ENCODE measurements at regions not wholly inside any gene's neighbourhood (a gene's known extent, or its start where the extent isn't known, plus 50 kb on each side); places are given as distances from the start of the nearest gene placed in this dataset.

DNA sequence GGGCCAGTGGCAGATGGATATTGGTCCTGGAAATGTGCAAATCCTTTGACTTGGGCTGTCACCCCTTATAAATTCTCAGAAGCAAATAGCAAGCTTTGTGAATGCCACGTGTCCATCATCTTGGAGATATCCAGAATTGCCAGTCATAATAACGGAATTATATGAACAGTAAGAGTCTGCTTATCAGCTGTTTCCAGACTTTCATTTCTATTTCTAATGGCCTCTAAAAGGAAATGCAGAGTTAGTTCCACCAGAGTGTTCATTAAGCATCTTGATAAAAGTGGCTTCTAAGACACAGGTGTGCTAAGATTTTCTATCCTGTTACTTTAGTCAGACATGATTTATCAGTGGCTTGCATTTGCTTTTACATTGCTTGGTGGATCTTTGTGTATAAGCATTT lies 87.4 kb downstream of the RAMP3 start:
- Histone ChIP-seq H3K4me3 (no peak overlapping the region), H3K36me3 (replicated peaks; ENCODE audit: insufficient read depth, low read depth) (no peaks in the 10 kb centered on the region), H2AFZ (no peak overlapping the region), H3K4me1 (ENCODE audit: insufficient read depth) (no peaks in the 10 kb centered on the region), H3K27ac (no peak overlapping the region), H3K9me2 (replicated peaks; ENCODE audit: insufficient read depth) (no peaks in the 10 kb centered on the region), H3K4me2 (no peak overlapping the region), H3K79me2 (no peaks in the 10 kb centered on the region), H4K20me1 (ENCODE audit: insufficient read depth, poor library complexity, severe bottlenecking) (no peaks in the 10 kb centered on the region), H3K9me3 (ENCODE audit: low read depth) (no peaks in the 10 kb centered on the region), H3K27me3 (peaks cover 4% of the 10 kb centered on the region)
- WGBS (ENCODE audit: low lambda C conversion rate, missing lambda C conversion rate), result 91% methylated on average over 2 of the region's 2 CpGs
- no peak for TF ChIP-seq EZH2phosphoT487 (IDR thresholded peaks at IDR 0.05; ENCODE audit: low read depth, severe bottlenecking, unreplicated experiment)
- no peak for DNase-seq (ENCODE audit: low spot score)

DNA sequence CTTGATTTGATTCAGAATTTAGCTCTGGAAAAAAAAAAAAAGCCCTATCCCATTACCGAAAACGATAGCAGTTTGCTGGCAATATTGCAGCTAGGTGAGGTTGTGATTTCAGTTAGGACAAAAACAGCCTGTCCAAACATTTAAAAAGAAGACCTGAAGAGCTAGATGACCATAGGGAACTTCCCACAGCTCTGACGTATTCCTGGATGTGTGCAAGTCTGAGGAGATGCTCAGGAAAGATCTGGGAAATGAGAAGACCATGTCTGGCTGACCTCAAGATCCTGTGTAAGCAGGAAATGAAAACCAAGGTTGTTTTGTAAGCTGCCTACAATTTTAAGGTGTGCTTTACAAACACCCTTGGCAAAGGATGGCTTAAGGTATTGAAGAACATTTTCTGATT lies 88.7 kb downstream of the RAMP3 start:
- H3K4me1 ChIP-seq (ENCODE audit: insufficient read depth), result no peaks in the 10 kb centered on the region

DNA sequence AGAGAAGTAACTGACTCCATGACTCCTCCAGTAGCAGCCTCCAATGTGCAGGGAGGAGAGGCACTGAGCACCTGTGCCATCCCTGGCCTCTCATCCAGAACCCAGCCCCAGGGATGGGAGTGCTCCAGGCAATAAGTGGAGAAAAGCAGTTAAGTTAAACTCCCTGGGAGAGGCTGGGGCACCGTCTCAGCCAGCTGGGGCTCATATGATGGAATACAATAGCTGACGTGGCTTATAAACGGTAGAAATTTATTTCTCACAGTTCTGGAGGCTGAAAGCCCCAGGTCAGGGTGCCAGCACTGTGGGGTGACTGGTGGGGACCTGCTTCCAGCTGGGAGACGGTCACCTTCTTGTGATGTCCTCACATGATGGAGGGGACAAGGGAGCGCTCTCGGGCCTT lies 94.7 kb downstream of the RAMP3 start:
- no peak overlapping the region for H3K4me3 ChIP-seq
- 71% methylated on average over 6 of the region's 6 CpGs for WGBS (ENCODE audit: low lambda C conversion rate, missing lambda C conversion rate)

More for the DNA sequence above, 88.7 kb downstream of the RAMP3 start:
- Histone ChIP-seq H3K9me3 (ENCODE audit: low read depth) (no peaks in the 10 kb centered on the region), H3K4me3 (no peak overlapping the region), H3K27me3 (peaks cover 4% of the 10 kb centered on the region), H4K20me1 (ENCODE audit: insufficient read depth, poor library complexity, severe bottlenecking) (no peaks in the 10 kb centered on the region), H3K36me3 (replicated peaks; ENCODE audit: insufficient read depth, low read depth) (no peaks in the 10 kb centered on the region), H2AFZ (no peak overlapping the region), H3K79me2 (no peaks in the 10 kb centered on the region), H3K4me2 (no peak overlapping the region), H3K9me2 (replicated peaks; ENCODE audit: insufficient read depth) (no peaks in the 10 kb centered on the region), H3K27ac (no peak overlapping the region)
- 92% methylated on average over 3 of the region's 3 CpGs for WGBS (ENCODE audit: low lambda C conversion rate, missing lambda C conversion rate)
- TF ChIP-seq EZH2 (IDR thresholded peaks at IDR 0.05; ENCODE audit: borderline replicate concordance), result no peak
- TF ChIP-seq, protein P1, sequence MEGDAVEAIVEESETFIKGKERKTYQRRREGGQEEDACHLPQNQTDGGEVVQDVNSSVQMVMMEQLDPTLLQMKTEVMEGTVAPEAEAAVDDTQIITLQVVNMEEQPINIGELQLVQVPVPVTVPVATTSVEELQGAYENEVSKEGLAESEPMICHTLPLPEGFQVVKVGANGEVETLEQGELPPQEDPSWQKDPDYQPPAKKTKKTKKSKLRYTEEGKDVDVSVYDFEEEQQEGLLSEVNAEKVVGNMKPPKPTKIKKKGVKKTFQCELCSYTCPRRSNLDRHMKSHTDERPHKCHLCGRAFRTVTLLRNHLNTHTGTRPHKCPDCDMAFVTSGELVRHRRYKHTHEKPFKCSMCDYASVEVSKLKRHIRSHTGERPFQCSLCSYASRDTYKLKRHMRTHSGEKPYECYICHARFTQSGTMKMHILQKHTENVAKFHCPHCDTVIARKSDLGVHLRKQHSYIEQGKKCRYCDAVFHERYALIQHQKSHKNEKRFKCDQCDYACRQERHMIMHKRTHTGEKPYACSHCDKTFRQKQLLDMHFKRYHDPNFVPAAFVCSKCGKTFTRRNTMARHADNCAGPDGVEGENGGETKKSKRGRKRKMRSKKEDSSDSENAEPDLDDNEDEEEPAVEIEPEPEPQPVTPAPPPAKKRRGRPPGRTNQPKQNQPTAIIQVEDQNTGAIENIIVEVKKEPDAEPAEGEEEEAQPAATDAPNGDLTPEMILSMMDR (IDR thresholded peaks at IDR 0.05; ENCODE audit: poor library complexity), result no peak
- TF ChIP-seq EZH2phosphoT487 (IDR thresholded peaks at IDR 0.05; ENCODE audit: low read depth, severe bottlenecking, unreplicated experiment), result no peak
- no peak for DNase-seq (ENCODE audit: low spot score)

DNA sequence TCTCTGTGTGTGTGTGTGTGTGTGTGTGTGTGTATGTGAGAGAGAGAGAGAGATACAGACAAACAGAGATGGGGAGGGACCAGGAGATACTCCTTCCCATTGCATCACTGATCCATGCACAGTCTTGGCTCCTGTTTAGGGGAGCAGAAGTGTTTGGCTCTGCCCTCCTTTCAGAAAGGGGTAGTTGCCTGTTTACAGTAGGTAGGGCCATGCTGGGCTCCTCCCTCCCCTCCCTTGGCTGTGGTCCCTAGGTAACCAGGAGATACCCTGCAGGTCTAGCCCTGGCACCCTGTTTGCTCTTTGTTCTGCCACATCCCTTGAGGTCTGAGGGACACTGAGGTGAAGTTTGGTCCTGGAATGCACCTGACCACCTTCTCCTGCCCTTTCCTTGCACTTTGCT lies 95.3 kb downstream of the RAMP3 start:
- Histone ChIP-seq H3K27me3 (no peaks in the 10 kb centered on the region), H3K4me2 (no peak overlapping the region), H3K4me1 (ENCODE audit: insufficient read depth) (no peaks in the 10 kb centered on the region), H3K9me3 (ENCODE audit: low read depth) (no peaks in the 10 kb centered on the region), H3K79me2 (no peaks in the 10 kb centered on the region), H3K9me2 (replicated peaks; ENCODE audit: insufficient read depth) (no peaks in the 10 kb centered on the region), H3K4me3 (no peak overlapping the region), H3K36me3 (replicated peaks; ENCODE audit: insufficient read depth, low read depth) (no peaks in the 10 kb centered on the region), H4K20me1 (ENCODE audit: insufficient read depth, poor library complexity, severe bottlenecking) (no peaks in the 10 kb centered on the region), H2AFZ (no peak overlapping the region), H3K27ac (no peak overlapping the region)
- TF ChIP-seq EZH2phosphoT487 (IDR thresholded peaks at IDR 0.05; ENCODE audit: low read depth, severe bottlenecking, unreplicated experiment) (no peak), EZH2 (IDR thresholded peaks at IDR 0.05; ENCODE audit: borderline replicate concordance) (no peak)
- TF ChIP-seq, protein P1 (IDR thresholded peaks at IDR 0.05; ENCODE audit: poor library complexity), result no peak
- DNase-seq (ENCODE audit: low spot score), result no peak

More for the DNA sequence above, 94.7 kb downstream of the RAMP3 start:
- H3K4me1 ChIP-seq (ENCODE audit: insufficient read depth), result no peaks in the 10 kb centered on the region
- H4K20me1 ChIP-seq (ENCODE audit: insufficient read depth, poor library complexity, severe bottlenecking), result no peaks in the 10 kb centered on the region
- TF ChIP-seq, protein P1 (IDR thresholded peaks at IDR 0.05; ENCODE audit: poor library complexity), result no peak
- no peak for TF ChIP-seq EZH2 (IDR thresholded peaks at IDR 0.05; ENCODE audit: borderline replicate concordance)
- no peak for TF ChIP-seq EZH2phosphoT487 (IDR thresholded peaks at IDR 0.05; ENCODE audit: low read depth, severe bottlenecking, unreplicated experiment)
- H2AFZ ChIP-seq, result no peak overlapping the region
- no peaks in the 10 kb centered on the region for H3K79me2 ChIP-seq
- H3K9me2 ChIP-seq (replicated peaks; ENCODE audit: insufficient read depth), result no peaks in the 10 kb centered on the region
- no peaks in the 10 kb centered on the region for H3K36me3 ChIP-seq (replicated peaks; ENCODE audit: insufficient read depth, low read depth)
- no peaks in the 10 kb centered on the region for H3K9me3 ChIP-seq (ENCODE audit: low read depth)
- no peak overlapping the region for H3K27ac ChIP-seq
- H3K27me3 ChIP-seq, result no peaks in the 10 kb centered on the region
- no peak overlapping the region for H3K4me2 ChIP-seq
- no peak for DNase-seq (ENCODE audit: low spot score)

Data from hepatocyte (in vitro differentiated cells).